HCT116 (cell line): ENCODE measurements at regions not wholly inside any gene's neighbourhood (a gene's known extent, or its start where the extent isn't known, plus 50 kb on each side); places are given as distances from the start of the nearest gene placed in this dataset.

Experiments
- ATAC-seq: fragments of 200-7000 bp; cut with Tn5 transposase; 2 replicates; pipeline ENCODE4 v1.9.1; 2020; ENCODE audit warnings: mild to moderate bottlenecking, moderate library complexity
- BruUV-seq: library from RNA; stranded (reverse); fragments of 400-500 nt; replicated peaks from 2 replicates; lab custom pipeline; 2021; lab: Mats Ljungman, UMichigan
- CTCF ChIA-PET: fragments of 300-600 bp; sonication (Branson Sonifier 250); formaldehyde crosslinking; loops from one replicate; lab custom pipeline; 2021; ENCODE audit warnings: antibody characterized with exemption; lab: Charles Lee
- POLR2A ChIA-PET: fragments of 300-600, 350-600 bp; sonication (Branson Sonifier 250); formaldehyde crosslinking; loops from one replicate; lab custom pipeline; 2021; ENCODE audit warnings: antibody characterized with exemption; lab: Charles Lee
- RAD21 ChIA-PET, 2 experiments: fragments of 300-600 bp; sonication (Branson Sonifier 250); formaldehyde crosslinking; loops; one replicate each; lab custom pipeline; 2023; ENCODE audit warnings: low total read pairs in 2 of 2; ENCODE audit not compliant: uncharacterized antibody in 2 of 2, unreplicated experiment in 2 of 2, low non-redundant PET in 1 of 2; lab: Charles Lee
- DNase-seq: peaks from one replicate; pipeline ENCODE4 v3.0.0-alpha.2; 2010; ENCODE audit warnings: low read depth, low spot score
- H2AFZ ChIP-seq: fragments of 200-600 bp; shearing (Covaris generic), sonication (generic); 2 replicates; pipeline ENCODE4 v1.6.1; 2017; ENCODE audit warnings: low read depth, mixed run types, mixed read lengths, antibody characterized with exemption, low read length; ENCODE audit not compliant: poor library complexity, severe bottlenecking
- H3K27ac ChIP-seq: 2 replicates; pipeline ENCODE4 v1.5.1; 2012; ENCODE audit warnings: low read depth, low read length
- H3K27me3 ChIP-seq: fragments of 200-600 bp; sonication (generic); 2 replicates; pipeline ENCODE4 v1.6.1; 2016; ENCODE audit warnings: mixed run types, low read length, mixed read lengths; ENCODE audit not compliant: insufficient read depth
- H3K36me3 ChIP-seq, 2 experiments: fragments of 200-500 bp in 1 of 2; fragments of 200-600 bp in 1 of 2; sonication (Bioruptor generic) in 1 of 2; sonication (generic) in 1 of 2; 2 replicates each; pipeline versions ENCODE4 v1.5.1 to v1.6.1; 2014 to 2016; ENCODE audit warnings: low read length in 2 of 2, inconsistent platforms in 1 of 2, mixed read lengths in 1 of 2, mixed run types in 1 of 2; ENCODE audit not compliant: insufficient read depth in 2 of 2, control insufficient read depth in 1 of 2
- H3K4me1 ChIP-seq, 2 experiments: fragments of 200-600 bp in 1 of 2; sonication (generic) in 1 of 2; 2 replicates each; pipeline versions ENCODE4 v1.5.1 to v1.6.1; 2012 to 2017; ENCODE audit warnings: low read length in 2 of 2, inconsistent platforms in 1 of 2, mild to moderate bottlenecking in 1 of 2, mixed read lengths in 1 of 2, mixed run types in 1 of 2, moderate library complexity in 1 of 2; ENCODE audit not compliant: insufficient read depth in 2 of 2, control insufficient read depth in 1 of 2
- H3K4me2 ChIP-seq: fragments of 200-600 bp; sonication (generic); 2 replicates; pipeline ENCODE4 v1.6.1; 2017; ENCODE audit warnings: mixed run types, low read length, mixed read lengths
- H3K4me3 ChIP-seq, 2 experiments: fragments of 200-600 bp in 1 of 2; sonication (generic) in 1 of 2; replicated peaks in 1 of 2; 2 replicates each; pipeline ENCODE4 v1.5.1; 2011 to 2016; ENCODE audit warnings: low read length in 2 of 2, control low read depth in 1 of 2, low read depth in 1 of 2, mild to moderate bottlenecking in 1 of 2, mixed read lengths in 1 of 2, mixed run types in 1 of 2
- H3K79me2 ChIP-seq: fragments of 200-600 bp; sonication (generic); 2 replicates; pipeline ENCODE4 v1.6.1; 2017; ENCODE audit warnings: mild to moderate bottlenecking, mixed run types, low read length, moderate library complexity, mixed read lengths; ENCODE audit not compliant: insufficient read depth
- H3K9ac ChIP-seq: fragments of 200-600 bp; sonication (generic); 2 replicates; pipeline ENCODE4 v1.6.1; 2016; ENCODE audit warnings: low read length, mixed read lengths
- H3K9me2 ChIP-seq: fragments of 200-600 bp; sonication (generic), shearing (Covaris generic); 2 replicates; pipeline ENCODE4 v1.6.1; 2017; ENCODE audit warnings: mixed run types, mild to moderate bottlenecking, moderate library complexity; ENCODE audit not compliant: insufficient read depth
- H3K9me3 ChIP-seq, 2 experiments: fragments of 200-500 bp in 1 of 2; fragments of 200-600 bp in 1 of 2; sonication (Bioruptor generic) in 1 of 2; sonication (generic) in 1 of 2; 2 replicates each; pipeline ENCODE4 v1.6.1; 2014 to 2017; ENCODE audit warnings: low read length in 2 of 2, mixed read lengths in 2 of 2, inconsistent platforms in 1 of 2, low read depth in 1 of 2, mild to moderate bottlenecking in 1 of 2, mixed run types in 1 of 2, moderate library complexity in 1 of 2; ENCODE audit not compliant: control insufficient read depth in 1 of 2, insufficient read depth in 1 of 2
- H4K20me1 ChIP-seq: fragments of 200-600 bp; sonication (generic), shearing (Covaris generic); 2 replicates; pipeline ENCODE4 v1.6.1; 2017; ENCODE audit warnings: mixed run types, mild to moderate bottlenecking, moderate library complexity; ENCODE audit not compliant: insufficient read depth
- CBX3 ChIP-seq: IDR thresholded peaks from 2 replicates; pipeline ENCODE4 v1.6.1; 2012; ENCODE audit warnings: low read depth
- CEBPB ChIP-seq: IDR thresholded peaks from 2 replicates; pipeline ENCODE4 v1.6.1; 2012; ENCODE audit warnings: low read depth
- CTCF ChIP-seq, 3 experiments: fragments of 200-600 bp in 1 of 3; sonication (generic) in 1 of 3; IDR thresholded peaks in 2 of 3; conservative IDR thresholded peaks in 1 of 3; 2 replicates each; pipeline ENCODE4 v1.5.1; 2012 to 2017; ENCODE audit warnings: low read depth in 2 of 3, low read length in 2 of 3, antibody characterized with exemption in 1 of 3, borderline replicate concordance in 1 of 3, control low read depth in 1 of 3, mild to moderate bottlenecking in 1 of 3, mixed read lengths in 1 of 3, mixed run types in 1 of 3, moderate library complexity in 1 of 3; ENCODE audit not compliant: insufficient read depth in 1 of 3
- EGR1 ChIP-seq: IDR thresholded peaks from 2 replicates; pipeline ENCODE4 v1.6.1; 2012; ENCODE audit warnings: low read depth
- EZH2 ChIP-seq: fragments of 200-600 bp; sonication (generic); IDR thresholded peaks from 2 replicates; pipeline ENCODE4 v1.6.1; 2017; ENCODE audit warnings: antibody characterized with exemption, mixed run types
- EZH2phosphoT487 ChIP-seq: fragments of 200-600 bp; IDR thresholded peaks from 2 replicates; pipeline ENCODE4 v1.6.1; 2018; ENCODE audit warnings: antibody characterized with exemption, borderline replicate concordance
- FOSL1 ChIP-seq: IDR thresholded peaks from 2 replicates; pipeline ENCODE4 v1.6.1; 2012; ENCODE audit warnings: low read depth
- JUND ChIP-seq: IDR thresholded peaks from 2 replicates; pipeline ENCODE4 v1.6.1; 2012
- MAX ChIP-seq: IDR thresholded peaks from 2 replicates; pipeline ENCODE4 v1.6.1; 2012
- POLR2A ChIP-seq: IDR thresholded peaks from 2 replicates; pipeline ENCODE4 v1.7.0; 2011; ENCODE audit warnings: borderline replicate concordance; ENCODE audit not compliant: insufficient read depth, insufficient read length; ENCODE audit errors: extremely low read depth
- POLR2AphosphoS5 ChIP-seq: IDR thresholded peaks from 2 replicates; pipeline ENCODE4 v1.6.1; 2011; ENCODE audit warnings: mild to moderate bottlenecking, low read depth, low read length, moderate library complexity
- RAD21 ChIP-seq: IDR thresholded peaks from 2 replicates; pipeline ENCODE4 v1.6.1; 2012; ENCODE audit warnings: low read depth, mild to moderate bottlenecking
- SIN3A ChIP-seq: IDR thresholded peaks from 2 replicates; pipeline ENCODE4 v1.6.1; 2012; ENCODE audit warnings: low read depth
- SP1 ChIP-seq: IDR thresholded peaks from 2 replicates; pipeline ENCODE4 v1.6.1; 2012; ENCODE audit warnings: low read depth
- SRF ChIP-seq: IDR thresholded peaks from 2 replicates; pipeline ENCODE4 v1.6.1; 2012; ENCODE audit warnings: low read depth
- TCF7L2 ChIP-seq: IDR thresholded peaks from 2 replicates; pipeline ENCODE4 v1.7.0; 2011; ENCODE audit warnings: borderline replicate concordance, inconsistent platforms; ENCODE audit not compliant: insufficient read depth, insufficient read length; ENCODE audit errors: extremely low read depth
- YY1 ChIP-seq: IDR thresholded peaks from 2 replicates; pipeline ENCODE4 v1.6.1; 2011; ENCODE audit warnings: low read length, low read depth, moderate library complexity, mild to moderate bottlenecking; ENCODE audit not compliant: insufficient replicate concordance; ENCODE audit errors: extremely low read depth
- ZBTB33 ChIP-seq: IDR thresholded peaks from 2 replicates; pipeline ENCODE4 v1.6.1; 2011; ENCODE audit warnings: mild to moderate bottlenecking, low read length, moderate library complexity; ENCODE audit not compliant: insufficient replicate concordance; ENCODE audit errors: extremely low read depth
- ZFX ChIP-seq: fragments of 450-650 bp; IDR thresholded peaks from 2 replicates; pipeline ENCODE4 v1.6.1; 2017
- ZNF274 ChIP-seq: fragments of 200-500 bp; sonication (Bioruptor generic); IDR thresholded peaks from 2 replicates; pipeline ENCODE4 v1.6.1; 2014; ENCODE audit warnings: mild to moderate bottlenecking, low read depth, low read length, inconsistent platforms
- intact Hi-C: fragments of 100-400 bp; cut with micrococcal nuclease; formaldehyde crosslinking; loops from 2 replicates; pipeline ENCODE4 v1.10.0; 2022

- H4K20me1 ChIP-seq = no peaks in the 10 kb centered on the region
- no peaks in the 10 kb centered on the region for H3K79me2 ChIP-seq
- peaks cover 15 to 16% of the 10 kb centered on the region in 2 experiments for H3K9me3 ChIP-seq
- no peak overlapping the region for H3K4me3 ChIP-seq
- ChIA-PET POLR2A (no interaction called here), RAD21 (no interaction called here), CTCF (no interaction called here)
- H3K4me2 ChIP-seq = no peak overlapping the region
- H3K9ac ChIP-seq = no peak overlapping the region
- intact Hi-C loops = no loop called here
- H3K27me3 ChIP-seq = no peaks in the 10 kb centered on the region
- ATAC-seq = no peak
- H3K9me2 ChIP-seq = no peaks in the 10 kb centered on the region
- H3K4me1 ChIP-seq = no peaks in the 10 kb centered on the region
- no peak overlapping the region for H2AFZ ChIP-seq
- no peak for DNase-seq
- no peaks in the 10 kb centered on the region for H3K36me3 ChIP-seq
- TF ChIP-seq ZFX (no peak), EZH2phosphoT487 (no peak), JUND (no peak), POLR2AphosphoS5 (no peak), CBX3 (no peak), MAX (no peak), FOSL1 (no peak), RAD21 (no peak), EZH2 (no peak), POLR2A (no peak), SIN3A (no peak), TCF7L2 (no peak), ZNF274 (no peak), CTCF (IDR thresholded peaks at IDR 0.05 in 2 of 3, conservative IDR thresholded peaks at IDR 0.05 in 1 of 3; ENCODE audit: borderline replicate concordance in 1 of 3, insufficient read depth in 1 of 3, low read depth in 2 of 3, low read length in 2 of 3) (no peak), EGR1 (no peak), CEBPB (no peak), SP1 (no peak), YY1 (no peak), SRF (no peak), ZBTB33 (no peak)
- TF ChIP-seq, all 23 proteins: peak for 0
- no peak overlapping the region for H3K27ac ChIP-seq
- BruUV-seq = no TSS peak
Measured at GRCh38 chr13:56515441-56515840, 625.3 kb upstream of the PRR20A start.
